OCI-M2 (cell line): ENCODE measurements at regions not wholly inside any gene's neighbourhood (a gene's known extent, or its start where the extent isn't known, plus 50 kb on each side); places are given as distances from the start of the nearest gene placed in this dataset.
"Not testable (repeated sequence)": the region's sequence is repeated elsewhere in the genome, so short reads cannot be mapped to it uniquely, and the experiment has no call there.

Experiments used
- DNase-seq: peaks from one replicate; lab custom pipeline; 2025; ENCODE audit not compliant: unreplicated experiment; lab: John Stamatoyannopoulos, UW

DNA sequence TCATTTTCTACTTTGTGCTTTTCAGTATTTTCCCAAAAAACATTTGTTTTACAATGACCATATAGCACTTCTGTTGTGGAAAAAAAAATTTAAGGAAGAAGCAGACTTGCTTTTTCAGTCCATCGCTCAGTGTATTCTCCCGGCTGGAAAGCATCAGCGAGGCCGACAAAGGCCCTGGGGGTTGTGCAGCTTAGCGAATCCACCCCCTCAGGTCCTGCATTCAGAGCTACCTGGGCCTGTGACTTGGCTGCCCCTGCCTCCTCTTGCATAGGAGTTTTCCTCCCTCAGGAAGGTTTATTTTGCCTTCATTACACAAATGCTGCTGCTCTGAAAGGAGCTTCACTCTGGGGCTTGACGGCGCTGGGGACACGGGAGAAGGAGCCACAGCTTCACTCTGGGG, 244.4 kb upstream of the MGAT5 start:
- DNase-seq = no peak

DNA sequence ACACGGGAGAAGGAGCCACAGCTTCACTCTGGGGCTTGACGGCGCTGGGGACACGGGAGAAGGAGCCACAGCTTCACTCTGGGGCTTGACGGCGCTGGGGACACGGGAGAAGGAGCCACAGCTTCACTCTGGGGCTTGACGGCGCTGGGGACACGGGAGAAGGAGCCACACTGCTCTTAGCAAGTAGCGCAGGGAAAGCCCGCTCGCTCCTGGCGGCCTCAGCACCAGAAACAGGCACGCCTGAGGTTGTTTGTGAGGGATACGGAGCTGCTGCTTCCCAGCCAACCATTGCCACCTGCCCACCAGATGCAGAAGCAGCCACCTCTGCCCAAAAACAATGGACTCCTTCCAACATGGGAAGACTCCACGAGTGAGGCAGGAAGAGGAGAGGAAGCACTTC, 244.0 kb upstream of the MGAT5 start:
- DNase-seq = not testable (repeated sequence)

DNA sequence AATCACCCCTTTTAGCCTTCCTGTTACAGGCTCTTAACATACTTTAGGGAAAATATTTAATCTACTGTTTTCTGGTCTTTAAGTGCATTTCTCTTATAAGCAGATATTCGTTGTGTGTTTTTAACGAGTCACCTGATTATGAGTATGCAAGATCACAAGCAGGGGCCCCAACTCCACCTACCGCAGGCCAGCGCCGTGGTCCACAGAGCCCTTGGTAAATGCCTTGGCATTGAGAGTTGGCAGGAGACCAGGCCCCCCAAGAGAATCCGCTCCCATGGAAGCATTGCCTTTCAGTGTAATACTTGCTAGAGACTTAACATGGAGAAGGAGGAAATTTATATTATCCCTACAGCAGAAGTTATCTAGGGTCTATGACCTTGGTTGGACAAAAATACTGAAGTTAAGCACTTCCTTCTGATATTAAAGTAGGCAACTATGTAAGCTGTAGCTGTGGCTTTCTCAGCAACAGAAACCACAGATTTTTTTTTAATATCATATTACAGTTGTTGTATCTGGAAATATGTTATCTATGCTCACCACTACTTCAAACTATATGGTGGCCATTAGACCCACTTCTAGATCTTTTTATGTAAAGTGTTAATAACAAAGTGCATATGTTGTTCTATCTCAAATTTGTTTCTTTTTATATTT, 241.8 kb upstream of the MGAT5 start:
- no peak for DNase-seq

DNA sequence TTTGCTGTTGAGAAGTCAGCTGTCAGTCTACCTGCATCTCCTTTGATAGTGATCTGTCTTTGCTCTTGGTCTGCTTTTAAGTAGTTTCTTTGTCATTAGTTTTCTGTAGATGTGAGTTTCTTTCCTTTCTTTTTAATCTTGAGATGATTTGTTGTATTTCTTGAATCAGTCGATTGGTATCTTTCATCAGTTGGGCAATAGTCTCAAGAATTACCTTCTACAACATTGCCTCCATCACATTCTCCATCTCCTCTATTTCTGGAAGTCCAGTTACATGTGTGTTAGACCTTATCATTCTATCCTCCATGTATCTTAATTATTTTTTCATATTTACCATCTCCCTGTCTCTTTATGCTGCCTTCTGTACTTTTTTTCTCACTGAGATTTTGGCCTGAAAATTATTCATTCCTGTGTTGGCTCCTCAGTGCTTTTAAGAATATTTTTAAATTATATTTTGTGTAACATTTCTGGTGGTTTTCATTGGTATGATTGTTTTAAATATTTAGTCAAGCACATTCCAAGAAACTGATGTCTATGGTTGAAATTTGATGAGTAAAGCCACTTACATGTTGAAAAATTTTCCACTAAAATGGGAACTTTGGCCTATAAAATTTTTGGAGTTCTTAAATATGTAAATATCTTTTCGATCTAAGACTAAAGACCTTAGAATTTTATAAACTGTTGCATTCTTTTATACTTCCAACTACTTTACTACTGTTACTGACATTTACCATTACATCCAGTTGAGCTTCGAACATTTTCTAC, 239.5 kb upstream of the MGAT5 start:
- DNase-seq = no peak

DNA sequence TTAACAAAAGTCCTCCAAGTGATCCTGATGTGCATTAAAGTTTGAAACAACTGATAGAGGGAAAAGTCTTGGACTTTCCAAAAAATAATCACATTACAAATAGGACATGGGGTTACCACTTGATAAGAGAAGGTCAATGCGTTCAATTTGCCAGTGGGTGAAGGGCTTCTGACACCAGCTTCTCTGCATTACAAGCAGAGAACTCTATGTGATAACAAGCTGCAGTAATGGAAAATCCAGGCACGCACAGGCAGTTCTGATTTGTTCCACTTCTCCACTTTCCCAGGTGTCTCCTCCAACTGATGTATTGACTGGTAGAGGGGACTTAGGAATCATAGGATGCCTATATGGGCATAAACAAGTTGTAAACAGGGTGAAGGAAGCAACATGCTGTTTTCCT, 234.0 kb upstream of the MGAT5 start:
- no peak for DNase-seq

DNA sequence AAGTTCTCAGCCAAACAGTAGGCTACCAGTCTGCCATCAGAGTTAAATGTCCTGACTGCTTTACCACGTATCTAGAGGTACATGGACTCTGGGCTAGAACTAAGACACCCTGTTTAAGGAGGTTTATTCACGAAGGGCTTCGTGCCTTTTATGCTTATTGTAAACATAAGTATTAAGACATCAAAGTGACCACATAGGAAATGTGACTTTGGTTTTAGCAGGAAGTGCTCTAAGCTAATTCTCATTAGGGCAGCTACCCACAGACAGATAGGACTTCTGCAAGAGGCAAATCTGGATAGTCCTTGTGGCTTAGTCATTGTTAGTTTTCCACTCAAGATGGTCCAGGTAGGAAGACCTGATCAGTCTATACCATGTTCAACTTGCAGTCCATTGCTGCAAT, 233.3 kb upstream of the MGAT5 start:
- DNase-seq = no peak

DNA sequence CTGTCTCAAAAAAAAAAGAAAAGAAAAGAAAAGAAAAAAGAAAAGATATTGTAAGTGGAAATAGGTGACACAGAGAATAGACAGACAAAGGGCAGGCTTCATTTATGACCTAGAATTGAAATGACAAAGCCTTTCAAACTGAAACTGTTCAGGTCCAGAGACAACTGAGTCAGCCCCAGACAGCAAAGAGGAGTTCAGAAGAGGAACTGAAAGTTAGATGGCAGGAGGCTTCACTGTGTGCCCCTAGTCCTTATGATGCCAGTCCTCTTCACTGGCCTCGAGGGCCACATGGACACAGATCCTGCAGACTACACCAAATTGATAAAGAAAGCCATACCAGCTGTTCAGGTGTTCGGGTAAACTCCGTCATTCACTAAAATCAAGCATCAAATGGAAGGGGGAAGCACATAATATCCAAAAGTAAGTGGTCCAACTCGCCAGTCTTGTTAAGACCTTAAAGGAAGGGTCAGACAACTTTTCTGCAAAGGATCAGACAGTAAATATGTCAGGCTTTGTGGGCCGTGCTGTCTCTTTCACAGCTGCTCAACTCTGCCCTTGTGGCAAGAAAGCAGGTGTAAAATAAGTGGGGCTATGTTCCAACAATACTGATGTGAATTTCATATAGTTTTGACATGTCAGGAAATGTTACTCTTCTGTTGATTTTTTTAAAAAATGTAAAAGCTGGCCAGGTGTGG, 231.9 kb upstream of the MGAT5 start:
- no peak for DNase-seq

DNA sequence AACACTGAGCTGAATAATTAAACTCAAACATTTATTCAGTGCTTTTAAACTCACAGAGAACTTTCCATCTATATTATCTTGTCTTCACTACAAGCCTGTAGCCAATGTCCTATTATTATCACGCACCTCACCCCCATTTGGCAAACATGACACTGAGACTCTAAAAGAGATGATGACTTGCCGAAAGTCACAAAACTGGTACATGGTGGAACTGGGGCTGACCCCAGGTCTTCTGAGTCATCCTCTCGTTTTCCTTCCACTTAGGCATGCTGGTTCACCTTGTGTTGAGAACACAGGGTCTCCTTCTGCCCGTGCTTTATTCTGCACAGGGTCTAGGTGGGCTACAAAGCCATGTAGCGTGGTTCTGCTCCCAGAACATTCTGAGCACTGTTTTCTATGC, 230.0 kb upstream of the MGAT5 start:
- no peak for DNase-seq

DNA sequence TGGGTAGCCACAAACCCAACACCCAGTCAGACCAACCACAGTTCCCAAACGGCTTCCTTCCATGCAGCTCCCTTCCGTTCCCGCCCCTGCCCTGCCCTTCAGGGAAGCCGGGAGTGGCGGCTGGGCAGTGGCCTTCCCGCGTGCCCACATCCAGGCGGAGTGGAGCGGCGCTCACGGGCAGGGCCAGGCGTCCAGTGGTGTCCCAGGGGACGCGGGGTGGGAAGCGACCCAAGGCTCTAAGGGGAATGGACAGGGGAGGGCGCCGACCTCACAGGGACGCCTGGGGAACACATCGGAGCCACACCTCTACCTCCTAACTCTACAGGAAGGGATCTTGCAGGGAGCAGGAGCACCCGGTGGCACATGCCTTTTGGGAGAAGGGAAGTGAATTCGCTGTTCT, 225.9 kb upstream of the MGAT5 start:
- no peak for DNase-seq

DNA sequence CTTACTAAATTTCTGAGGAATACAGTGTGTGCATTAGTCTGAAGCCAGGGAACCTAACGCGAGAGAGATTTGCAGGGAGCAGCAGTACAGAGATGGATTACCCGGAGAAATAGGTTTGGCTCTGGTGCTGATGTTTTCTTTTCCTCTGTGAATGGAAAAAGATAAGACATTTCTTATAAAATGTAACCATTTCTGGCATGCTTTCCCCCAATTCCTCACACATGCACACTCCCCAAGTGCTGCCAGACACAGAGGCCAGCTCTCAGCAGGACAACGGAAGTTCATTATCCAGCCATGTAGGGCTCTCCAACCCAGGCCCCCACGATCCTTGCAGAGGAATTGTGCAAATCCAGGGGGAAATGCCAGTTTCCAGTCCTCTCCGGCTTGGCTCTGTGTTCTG, 224.5 kb upstream of the MGAT5 start:
- no peak for DNase-seq

DNA sequence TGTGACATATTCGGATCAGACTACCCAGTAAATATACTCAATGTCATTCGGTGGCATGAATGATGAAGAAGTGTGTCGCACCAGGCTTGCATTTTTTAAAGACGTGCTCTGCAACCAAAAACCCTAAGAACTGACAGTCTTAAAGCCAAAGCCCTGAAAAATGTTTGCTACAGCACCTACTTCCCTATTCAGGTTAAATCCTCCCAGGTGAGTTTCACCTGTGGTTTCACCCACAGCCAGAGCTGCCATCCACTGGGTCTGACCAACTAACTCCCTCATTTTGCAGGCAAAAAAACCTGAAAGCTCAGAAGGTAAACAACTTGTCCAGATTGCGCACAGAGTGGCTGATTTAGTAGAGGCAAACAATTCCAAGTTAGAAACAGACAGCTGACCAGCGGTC, 222.3 kb upstream of the MGAT5 start:
- DNase-seq = no peak

DNA sequence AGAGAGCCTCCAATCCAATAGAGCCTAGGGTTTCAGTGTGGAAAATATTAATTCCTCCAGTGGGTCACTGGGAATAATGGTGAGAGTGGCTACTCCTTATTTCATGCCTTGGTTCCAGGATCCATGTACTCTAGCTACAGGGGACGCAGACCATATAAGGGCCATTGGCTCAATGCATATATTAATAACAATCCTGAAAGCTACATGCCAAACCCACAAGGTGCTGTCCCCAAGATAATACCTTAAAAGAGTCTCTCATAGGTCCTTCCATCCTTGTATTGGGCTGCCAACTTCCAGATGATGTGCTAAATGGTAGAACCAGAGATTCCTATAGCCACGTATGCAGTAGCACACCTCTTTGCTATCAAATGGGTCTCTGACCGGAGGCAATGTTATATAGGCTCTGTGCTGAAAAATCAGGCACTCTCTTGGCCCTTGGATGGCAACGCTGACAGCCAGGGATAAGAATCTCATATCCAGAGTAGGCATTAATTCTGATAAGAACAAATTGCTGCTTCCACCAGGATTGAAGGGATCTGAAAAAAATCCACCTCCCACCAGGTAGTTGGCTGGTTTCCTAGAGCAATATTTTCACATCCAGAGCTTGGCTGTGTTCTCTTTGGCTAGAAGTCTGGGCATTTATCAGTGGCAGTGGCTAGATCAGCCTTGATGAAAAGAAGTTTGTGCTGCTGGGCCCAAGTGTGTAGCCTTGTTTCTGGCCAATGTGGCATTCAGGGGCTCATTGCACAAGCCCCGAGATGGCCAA, 218.1 kb upstream of the MGAT5 start:
- no peak for DNase-seq

DNA sequence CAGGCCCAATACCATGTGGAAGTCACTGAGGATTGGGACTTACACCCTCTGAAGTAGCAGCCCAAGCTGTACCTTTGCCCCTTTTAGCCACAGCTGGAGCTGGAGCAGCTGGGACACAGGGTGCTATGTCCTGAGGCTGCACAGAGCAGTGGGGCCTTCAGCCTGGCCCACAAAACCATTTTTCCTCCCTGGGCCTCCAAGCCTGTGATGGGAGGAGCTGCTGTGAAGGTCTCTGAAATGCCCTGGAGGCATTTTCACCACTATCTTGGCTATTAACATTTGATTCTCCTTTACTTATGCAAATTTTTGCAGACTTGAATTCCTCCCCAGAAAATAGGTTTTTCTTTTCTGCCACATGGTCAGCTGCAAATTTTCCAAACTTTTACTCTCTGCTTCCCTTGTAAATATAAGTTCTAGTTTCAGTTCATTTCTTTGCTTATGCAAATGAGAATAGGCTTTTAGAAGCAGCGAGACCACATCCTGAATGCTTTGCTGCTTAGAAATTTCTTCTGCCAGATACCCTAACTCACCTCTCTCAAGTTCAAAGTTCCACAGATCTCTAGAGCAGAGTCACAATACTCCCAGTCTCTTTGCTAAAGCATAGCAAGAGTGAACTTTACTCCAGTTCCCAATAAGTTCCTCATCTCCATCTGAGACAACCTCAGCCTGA, 213.8 kb upstream of the MGAT5 start:
- DNase-seq = no peak

DNA sequence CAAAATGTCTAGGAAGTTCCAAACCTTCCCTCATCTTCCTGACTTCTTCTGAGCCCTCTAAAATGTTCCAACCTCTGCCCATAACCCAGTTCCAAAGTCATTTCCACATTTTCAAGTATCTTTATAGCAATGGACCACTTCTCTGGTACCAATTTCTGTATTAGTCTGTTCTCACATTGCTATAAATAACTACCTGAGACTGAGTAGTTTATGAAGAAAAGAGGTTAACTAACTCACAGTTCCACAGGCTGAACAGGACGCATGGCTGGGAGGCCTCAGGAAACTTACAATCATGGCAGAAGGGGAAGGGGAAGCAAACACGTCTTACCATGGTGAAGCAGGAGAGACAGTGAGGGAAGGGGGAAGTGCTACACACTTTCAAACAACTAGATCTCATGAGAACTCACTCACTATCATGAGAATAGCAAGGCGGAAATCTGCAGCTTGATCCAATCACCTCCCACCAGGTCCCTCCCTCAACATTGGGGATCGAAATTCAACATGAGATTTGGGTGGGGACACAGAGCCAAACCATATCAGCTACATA, 213.2 kb upstream of the MGAT5 start:
- DNase-seq = not testable (repeated sequence)

DNA sequence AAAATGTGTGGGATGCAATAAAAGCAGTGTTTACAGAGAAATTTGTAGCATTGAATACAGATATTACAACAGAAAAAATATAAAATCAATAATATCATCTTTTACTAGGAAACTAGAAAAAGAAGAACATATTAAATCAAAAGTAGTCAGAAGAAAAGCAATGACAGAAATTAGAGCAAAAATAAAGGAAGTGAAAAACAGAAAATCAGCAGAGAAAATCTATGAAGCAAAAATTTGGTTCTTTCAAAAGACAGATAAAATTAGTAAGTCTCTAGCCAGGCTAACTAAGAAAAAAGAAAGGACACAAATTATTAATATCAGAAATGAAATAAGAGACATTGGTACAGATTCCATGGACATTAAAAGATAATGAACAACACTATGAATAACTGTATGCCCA, 212.0 kb upstream of the MGAT5 start:
- DNase-seq = no peak

DNA sequence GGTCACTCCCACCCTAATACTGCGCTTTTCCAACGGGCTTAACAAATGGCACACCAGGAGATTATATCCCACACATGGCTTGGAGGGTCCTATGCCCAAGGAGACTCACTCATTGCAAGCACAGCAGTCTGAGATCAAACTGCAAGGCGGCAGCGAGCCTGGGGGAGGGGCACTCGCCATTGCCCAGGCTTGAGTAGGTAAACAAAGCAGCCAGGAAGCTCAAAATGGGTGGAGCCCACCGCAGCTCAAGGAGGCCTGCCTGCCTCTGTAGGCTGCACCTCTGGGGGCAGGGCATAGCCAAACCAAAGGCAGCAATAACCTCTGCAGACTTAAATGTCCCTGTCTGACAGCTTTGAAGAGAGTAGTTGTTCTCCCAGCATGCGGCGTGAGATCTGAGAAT, 210.8 kb upstream of the MGAT5 start:
- DNase-seq = not testable (repeated sequence)

DNA sequence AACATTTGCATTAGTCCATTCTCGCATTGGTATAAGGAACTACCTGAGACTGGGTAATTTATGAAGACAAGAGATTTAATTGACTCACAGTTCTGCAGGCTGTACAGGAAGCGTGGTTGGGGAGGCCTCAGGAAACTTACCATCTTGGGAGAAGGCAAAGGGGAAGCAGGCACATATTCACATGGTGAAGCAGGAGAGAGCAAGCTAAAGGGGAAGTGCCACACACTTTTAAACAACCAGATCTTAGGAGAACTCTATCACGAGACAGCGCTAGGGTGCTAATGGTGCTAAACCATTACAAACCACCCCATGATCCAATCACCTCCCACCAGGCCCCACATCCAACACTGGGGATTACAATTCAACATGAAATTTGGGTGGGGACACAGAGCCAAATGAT, 201.7 kb upstream of the MGAT5 start:
- no peak for DNase-seq

DNA sequence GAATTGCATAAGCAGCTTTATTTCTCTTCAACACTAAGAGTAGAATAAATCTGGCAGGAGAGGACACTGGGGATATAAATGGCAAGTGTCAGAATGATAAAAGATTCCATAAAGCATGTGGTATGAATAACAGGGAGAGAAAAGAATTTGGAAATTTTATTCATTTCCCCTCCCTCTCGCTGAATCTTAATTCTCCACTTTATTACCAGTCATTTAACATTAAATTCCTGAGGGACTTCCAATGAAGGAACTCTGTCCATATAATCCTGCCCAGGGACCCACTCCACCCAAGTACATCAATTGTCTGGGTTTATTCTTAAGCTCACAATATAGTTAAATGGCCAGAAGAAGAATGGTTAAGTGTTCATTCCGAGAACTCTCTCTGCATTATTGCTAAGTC, 197.7 kb upstream of the MGAT5 start:
- no peak for DNase-seq

DNA sequence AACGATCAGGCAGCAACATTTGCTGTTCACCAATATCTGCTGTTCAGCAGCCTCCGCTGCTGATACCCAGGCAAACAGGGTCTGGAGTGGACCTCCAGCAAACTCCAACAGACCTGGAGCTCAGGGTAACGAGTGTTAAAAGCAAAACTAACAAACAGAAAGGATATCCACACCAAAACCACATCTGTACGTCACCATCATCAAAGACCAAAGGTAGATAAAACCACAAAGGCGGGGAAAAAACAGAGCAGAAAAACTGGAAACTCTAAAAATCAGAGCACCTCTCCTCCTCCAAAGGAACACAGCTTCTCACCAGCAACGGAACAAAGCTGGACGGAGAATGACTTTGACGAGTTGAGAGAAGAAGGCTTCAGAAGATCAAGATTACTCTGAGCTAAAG, 192.8 kb upstream of the MGAT5 start:
- DNase-seq = not testable (repeated sequence)

DNA sequence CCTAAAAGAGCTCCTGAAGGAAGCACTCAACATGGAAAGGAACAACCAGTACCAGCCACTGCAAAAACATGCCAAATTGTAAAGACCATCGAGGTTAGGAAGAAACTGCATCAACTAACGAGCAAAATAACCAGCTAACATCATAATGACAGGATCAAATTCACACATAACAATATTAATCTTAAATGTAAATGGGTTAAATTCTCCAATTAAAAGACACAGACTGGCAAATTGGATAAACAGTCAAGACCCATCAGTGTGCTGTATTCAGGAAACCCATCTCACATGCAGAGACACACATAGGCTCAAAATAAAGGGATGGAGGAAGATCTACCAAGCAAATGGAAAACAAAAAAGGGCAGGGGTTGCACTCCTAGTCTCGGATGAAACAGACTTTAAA, 191.6 kb upstream of the MGAT5 start:
- not testable (repeated sequence) for DNase-seq

DNA sequence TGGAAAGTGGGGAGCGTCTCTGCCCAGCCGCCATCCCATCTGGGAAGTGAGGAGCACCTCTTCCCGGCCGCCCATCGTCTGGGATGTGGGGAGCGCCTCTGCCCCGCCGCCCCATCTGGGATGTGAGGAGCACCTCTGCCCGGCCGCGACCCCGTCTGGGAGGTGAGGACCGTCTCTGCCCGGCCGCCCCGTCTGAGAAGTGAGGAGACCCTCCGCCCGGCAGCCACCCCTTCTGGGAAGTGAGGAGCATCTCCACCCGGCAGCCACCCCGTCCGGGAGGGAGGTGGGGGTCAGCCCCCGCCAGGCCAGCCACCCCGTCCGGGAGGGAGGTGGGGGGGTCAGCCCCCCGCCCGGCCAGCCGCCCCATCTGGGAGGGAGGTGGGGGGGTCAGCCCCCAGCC, 190.0 kb upstream of the MGAT5 start:
- not testable (repeated sequence) for DNase-seq
